Epithelial cell of esophagus (primary cell): ENCODE measurements at regions not wholly inside any gene's neighbourhood (a gene's known extent, or its start where the extent isn't known, plus 50 kb on each side); places are given as distances from the start of the nearest gene placed in this dataset.

Experiments used
- DNase-seq: peaks from one replicate; pipeline ENCODE4 v3.0.0; 2010; ENCODE audit warnings: low read depth
- H3K4me3 ChIP-seq: 2 replicates; pipeline ENCODE4 v1.5.1; 2011; ENCODE audit warnings: mild to moderate bottlenecking, low read length, control low read depth
- TF ChIP-seq, protein P1 (sequence below): IDR thresholded peaks from 2 replicates; pipeline ENCODE4 v1.5.1; 2011; ENCODE audit warnings: low read depth, mild to moderate bottlenecking, low read length, control low read depth, inconsistent platforms; ENCODE audit not compliant: insufficient read depth; ENCODE audit errors: missing control alignments

DNA sequence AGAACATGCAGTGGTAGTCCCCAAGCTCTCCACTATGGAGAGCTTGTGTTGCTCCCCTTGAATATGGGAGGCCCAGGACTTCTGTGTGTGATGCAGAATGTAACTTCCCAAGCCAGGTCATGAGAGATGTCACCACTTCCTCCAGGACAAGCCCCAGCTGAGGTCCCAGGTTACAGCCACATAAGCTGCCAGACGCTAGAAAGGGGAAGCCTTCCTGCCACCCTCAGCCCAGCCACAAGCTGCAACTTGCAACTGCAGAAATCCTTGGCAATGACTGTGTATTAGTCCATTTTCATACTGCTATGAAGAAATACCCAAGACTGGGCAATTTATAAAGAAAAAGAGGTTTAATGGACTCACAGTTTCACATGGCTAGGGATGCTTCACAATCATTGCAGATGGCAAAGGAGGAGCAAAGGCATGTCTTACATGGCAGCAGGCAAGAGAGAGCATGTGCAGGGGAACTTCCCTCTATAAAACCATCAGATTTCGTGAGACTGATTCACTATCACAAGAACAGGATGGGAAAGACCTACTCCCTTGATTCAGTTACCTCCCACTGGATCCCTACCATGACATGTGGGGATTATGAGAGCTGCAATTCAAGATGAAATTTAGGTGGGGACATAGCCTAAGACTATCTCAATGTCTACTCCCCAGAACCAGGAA is 91.5 kb upstream of the DHX15 start:
- DNase-seq, result peak; percentile 44
- no peak overlapping the region for H3K4me3 ChIP-seq
- TF ChIP-seq, protein P1, sequence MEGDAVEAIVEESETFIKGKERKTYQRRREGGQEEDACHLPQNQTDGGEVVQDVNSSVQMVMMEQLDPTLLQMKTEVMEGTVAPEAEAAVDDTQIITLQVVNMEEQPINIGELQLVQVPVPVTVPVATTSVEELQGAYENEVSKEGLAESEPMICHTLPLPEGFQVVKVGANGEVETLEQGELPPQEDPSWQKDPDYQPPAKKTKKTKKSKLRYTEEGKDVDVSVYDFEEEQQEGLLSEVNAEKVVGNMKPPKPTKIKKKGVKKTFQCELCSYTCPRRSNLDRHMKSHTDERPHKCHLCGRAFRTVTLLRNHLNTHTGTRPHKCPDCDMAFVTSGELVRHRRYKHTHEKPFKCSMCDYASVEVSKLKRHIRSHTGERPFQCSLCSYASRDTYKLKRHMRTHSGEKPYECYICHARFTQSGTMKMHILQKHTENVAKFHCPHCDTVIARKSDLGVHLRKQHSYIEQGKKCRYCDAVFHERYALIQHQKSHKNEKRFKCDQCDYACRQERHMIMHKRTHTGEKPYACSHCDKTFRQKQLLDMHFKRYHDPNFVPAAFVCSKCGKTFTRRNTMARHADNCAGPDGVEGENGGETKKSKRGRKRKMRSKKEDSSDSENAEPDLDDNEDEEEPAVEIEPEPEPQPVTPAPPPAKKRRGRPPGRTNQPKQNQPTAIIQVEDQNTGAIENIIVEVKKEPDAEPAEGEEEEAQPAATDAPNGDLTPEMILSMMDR, result no peak

DNA sequence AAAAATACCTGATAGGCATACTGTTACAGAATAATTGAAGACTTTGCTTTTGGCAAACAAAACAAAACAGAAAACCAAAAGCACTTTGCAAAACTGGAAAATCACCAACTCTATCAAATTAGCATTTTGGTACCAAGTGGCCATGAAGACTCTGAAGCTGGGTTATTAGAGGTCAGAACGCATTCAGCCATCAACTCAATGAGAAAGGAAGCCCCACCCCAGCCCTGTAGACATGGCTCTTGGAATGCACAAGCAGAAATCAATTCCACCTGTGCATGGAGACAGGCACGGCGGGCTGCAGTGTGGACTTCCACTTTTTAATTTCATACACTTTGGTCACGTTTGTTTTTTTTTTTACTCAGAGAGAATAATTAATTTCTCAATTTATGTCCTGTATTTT is 93.6 kb upstream of the DHX15 start:
- TF ChIP-seq, protein P1, result no peak
- H3K4me3 ChIP-seq, result no peak overlapping the region
- DNase-seq, result no peak

- H3K4me3 ChIP-seq, result no peak overlapping the region
- TF ChIP-seq, protein P1, result no peak
- DNase-seq, result no peak
Observed at GRCh38 chr4:24680746-24681448, 96.5 kb upstream of the DHX15 start.

DNA sequence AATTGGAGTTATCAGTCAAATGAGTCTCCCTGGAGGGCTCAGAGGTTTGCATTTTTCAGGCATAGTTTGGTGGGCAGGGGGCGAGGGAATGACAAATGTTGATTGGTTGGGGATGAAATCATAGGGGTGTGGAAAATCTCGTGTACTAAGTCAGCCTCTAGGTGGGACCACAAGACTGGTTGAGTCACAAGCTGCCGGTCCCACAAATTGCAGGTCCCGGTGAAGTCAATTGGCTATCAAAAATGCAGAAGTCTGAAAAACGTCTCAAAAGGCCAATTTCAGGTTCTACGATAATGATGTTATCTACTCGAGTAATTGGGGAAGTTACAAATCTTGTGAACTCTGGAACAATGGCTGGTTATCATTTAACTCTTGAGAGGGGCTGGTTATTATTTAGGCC is 98.8 kb upstream of the DHX15 start:
- TF ChIP-seq, protein P1, result no peak
- no peak for DNase-seq
- no peak overlapping the region for H3K4me3 ChIP-seq

GRCh38 chr4:24686866-24687692 is 102.7 kb upstream of the DHX15 start:
- DNase-seq, result peak; percentile 78
- TF ChIP-seq, protein P1, result peak; percentile 43

GRCh38 chr4:24688453-24688852 is 104.1 kb upstream of the DHX15 start:
- DNase-seq, result no peak
- H3K4me3 ChIP-seq, result no peak overlapping the region
- TF ChIP-seq, protein P1, result no peak

More at GRCh38 chr4:24686866-24687692, 102.7 kb upstream of the DHX15 start:
- H3K4me3 ChIP-seq, result no peak overlapping the region
